ENCODE measurements at regions not wholly inside any gene's neighbourhood (a gene's known extent, or its start where the extent isn't known, plus 50 kb on each side); places are given as distances from the start of the nearest gene placed in this dataset.
"Not testable (repeated sequence)": the region's sequence is repeated elsewhere in the genome, so short reads cannot be mapped to it uniquely, and the experiment has no call there.

GRCh38 chr4:27668001-27668400 is 807.4 kb downstream of the STIM2 start:
- no peak for DNase-seq

DNA sequence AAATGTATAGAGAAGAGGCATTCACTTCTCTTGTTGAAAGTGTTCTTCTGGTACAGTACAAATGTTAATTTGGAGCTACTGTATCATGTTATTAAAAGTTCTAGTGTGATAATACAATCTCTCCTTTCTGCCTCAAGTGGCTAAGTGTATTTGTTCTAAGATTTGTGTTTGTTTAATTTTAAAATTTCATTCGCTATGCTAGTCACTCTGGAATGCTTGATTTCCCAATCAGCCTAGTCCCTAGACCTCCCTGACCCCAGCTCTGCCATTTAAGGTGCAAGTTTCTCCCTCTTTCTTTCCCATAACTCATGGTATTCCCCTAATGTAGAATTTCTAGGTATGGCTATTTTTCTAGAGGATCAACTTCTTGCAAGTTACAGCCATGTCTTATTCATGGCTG is 817.4 kb downstream of the STIM2 start:
- DNase-seq = no peak

GRCh38 chr4:27684610-27685011 is 824.0 kb downstream of the STIM2 start:
- DNase-seq = peak; percentile 29 to 35

DNA sequence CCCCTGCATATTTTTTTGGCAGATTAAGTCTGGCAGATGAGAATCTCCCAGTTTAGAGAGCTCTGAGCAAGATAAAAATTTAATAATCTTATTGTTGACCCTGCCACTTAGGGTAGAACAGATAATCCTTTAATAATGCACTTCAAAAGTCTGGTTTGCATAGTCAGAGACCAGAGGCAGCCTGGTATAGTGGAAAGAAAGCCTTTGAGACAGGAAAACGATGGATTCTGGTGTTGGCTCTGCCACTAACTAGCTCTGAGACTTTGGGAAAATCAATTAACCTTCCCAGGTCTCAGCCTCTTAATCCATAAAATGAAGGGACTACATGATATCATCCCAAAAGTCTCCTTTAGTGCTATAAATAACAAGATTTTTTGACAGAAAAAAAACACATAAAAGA is 824.5 kb downstream of the STIM2 start:
- no peak for DNase-seq

DNA sequence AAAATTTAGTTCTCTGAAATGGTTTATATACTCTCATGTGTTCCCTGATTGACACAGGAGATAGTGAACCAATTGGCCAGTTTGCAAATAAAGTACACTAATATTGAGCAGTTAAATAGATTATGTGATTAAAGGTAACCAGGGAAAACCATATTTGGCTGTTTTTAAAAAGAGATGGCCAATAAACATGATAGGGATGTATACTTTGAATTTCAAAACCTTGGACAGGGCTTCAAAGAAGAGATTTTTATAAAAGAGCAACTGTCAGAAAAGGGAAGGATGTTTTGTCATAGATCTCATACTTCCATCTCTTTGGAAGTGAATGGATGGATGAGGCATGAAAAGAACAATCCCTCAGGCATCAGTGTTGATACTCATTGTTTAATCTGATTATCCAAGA is 825.3 kb downstream of the STIM2 start:
- no peak for DNase-seq

- DNase-seq = no peak
These were observed 831.5 kb downstream of the STIM2 start for GRCh38 chr4:27692158-27692557.

DNA sequence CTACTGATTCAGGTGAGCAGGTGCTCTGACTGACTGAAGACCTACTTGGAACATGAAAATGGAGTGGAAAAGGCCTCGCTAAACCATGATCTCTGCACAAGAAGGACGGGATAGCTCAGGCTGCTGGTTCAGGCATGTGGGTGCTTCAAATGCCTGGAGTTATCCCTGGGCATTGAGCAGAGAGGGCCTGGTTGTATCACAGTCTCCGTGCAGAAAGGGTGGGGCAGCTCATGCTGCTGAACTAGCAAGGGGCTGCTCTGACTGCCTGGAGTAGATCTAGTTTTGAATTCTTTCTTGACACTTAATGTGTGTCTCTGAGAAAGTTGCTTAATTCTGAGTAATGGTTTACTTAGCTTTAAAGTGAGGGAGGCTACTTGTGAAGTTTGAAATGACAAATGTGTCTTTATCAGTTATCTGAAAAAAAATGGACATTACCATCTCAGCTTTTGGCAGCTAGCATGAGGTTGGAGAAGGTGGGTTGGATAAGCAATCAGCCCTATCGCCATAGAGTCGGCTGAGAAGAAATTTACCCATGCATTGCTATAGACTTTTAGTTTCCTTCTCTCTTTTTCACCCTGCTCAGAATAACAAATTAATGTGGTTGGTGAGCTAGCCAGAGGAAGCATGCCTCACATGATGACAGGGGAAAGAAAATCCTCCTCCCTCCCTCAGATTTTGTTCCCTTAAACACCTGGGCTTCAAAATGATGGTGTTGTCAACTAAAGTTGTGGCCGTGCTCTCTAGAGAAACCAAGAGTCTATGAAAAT is 832.4 kb downstream of the STIM2 start:
- DNase-seq = no peak

- not testable (repeated sequence) for DNase-seq
These were observed 835.6 kb downstream of the STIM2 start for GRCh38 chr4:27696257-27696656.

GRCh38 chr4:27701606-27702005 is 841.0 kb downstream of the STIM2 start:
- no peak for DNase-seq

GRCh38 chr4:27702730-27703431 is 842.2 kb downstream of the STIM2 start:
- DNase-seq = no peak

- DNase-seq = no peak
These were observed 843.1 kb downstream of the STIM2 start for GRCh38 chr4:27703771-27704170.

GRCh38 chr4:27711041-27711440 is 850.4 kb downstream of the STIM2 start:
- DNase-seq = no peak

- no peak for DNase-seq
These were observed 853.4 kb downstream of the STIM2 start for GRCh38 chr4:27714073-27714472.

GRCh38 chr4:27716693-27717430 is 856.2 kb downstream of the STIM2 start:
- DNase-seq = no peak

GRCh38 chr4:27717431-27717755 is 856.8 kb downstream of the STIM2 start:
- DNase-seq = no peak

DNA sequence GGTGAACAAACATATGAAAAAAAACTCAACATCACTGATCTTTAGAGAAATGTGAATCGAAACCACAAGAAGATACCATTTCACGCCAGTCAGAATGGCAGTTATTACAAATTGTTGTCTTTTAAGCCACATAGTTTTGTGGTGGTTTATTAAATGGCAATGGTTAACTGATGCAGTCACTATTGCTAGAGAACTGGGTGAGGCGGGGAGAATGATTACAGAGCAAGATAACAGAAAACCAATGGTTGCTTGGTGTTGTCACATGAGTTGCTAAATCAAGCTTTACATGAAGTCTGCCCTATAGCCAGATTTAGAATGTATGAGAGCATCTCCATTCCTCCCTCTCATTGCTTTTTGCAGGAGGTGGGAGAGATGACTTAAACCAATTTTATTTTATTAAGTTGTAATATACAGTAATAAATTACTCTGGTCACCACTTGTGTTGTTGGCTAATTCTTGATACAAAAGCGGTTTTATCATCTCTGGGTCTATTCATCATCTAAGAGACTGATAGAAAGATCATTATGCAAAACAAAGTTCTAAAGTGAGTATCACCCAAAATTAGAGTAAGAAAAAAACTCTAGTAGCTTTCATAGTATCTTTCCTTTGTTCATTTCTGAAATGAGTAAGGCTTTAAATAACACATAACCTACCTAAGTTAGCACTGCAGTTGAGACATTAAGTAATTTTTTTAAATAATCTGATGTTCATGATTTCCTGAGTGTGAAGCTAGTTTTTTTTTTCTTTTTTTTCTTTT is 859.5 kb downstream of the STIM2 start:
- DNase-seq = no peak

GRCh38 chr4:27721193-27721592 is 860.6 kb downstream of the STIM2 start:
- no peak for DNase-seq

GRCh38 chr4:27728892-27729291 is 868.3 kb downstream of the STIM2 start:
- no peak for DNase-seq

DNA sequence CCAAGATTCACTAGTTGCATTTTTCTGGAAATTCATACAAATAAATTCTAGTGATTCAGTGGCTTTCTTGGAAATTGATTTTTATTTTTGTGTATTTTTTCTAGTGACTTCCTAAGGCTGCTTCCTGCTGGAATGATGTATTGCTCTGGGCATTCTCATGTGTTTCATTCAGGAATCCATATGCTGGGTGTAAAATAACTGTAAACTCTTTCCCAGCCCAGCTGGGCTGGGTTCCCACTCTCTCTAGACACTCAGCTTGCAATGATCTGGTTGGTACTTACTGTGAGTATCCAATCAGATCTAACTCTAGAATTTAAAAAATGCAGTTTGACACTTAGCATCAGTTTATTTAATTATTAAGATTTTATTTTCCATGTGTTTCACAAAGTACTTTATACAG is 882.2 kb downstream of the STIM2 start:
- DNase-seq = no peak

- DNase-seq = no peak
These were observed 899.3 kb downstream of the STIM2 start for GRCh38 chr4:27759611-27760575.

GRCh38 chr4:27763830-27764525 is 903.3 kb downstream of the STIM2 start:
- no peak for DNase-seq

DNA sequence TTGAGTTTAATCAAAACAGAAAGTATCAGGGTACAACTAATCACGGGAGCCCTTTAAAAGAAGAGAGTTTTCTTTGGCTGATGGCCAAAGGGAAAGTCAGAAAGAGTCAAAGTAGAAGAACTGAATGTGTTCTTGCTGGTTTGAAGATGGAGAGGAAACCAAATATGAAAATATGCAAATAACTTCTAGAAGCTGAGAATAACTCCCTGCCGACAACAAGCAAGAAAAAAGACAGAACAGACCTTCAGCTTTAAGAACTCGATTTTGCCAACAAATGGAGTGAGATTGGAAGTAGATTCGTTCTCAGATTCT is 903.8 kb downstream of the STIM2 start:
- no peak for DNase-seq

All from NCI-H1930 (cell line).